NCI-H446 (cell line): ENCODE measurements at regions not wholly inside any gene's neighbourhood (a gene's known extent, or its start where the extent isn't known, plus 50 kb on each side); places are given as distances from the start of the nearest gene placed in this dataset.
"Not testable (repeated sequence)": the region's sequence is repeated elsewhere in the genome, so short reads cannot be mapped to it uniquely, and the experiment has no call there.

Source experiments
- DNase-seq, 2 experiments: peaks; one replicate each; lab custom pipeline; 2025; lab: John Stamatoyannopoulos, UW

DNA sequence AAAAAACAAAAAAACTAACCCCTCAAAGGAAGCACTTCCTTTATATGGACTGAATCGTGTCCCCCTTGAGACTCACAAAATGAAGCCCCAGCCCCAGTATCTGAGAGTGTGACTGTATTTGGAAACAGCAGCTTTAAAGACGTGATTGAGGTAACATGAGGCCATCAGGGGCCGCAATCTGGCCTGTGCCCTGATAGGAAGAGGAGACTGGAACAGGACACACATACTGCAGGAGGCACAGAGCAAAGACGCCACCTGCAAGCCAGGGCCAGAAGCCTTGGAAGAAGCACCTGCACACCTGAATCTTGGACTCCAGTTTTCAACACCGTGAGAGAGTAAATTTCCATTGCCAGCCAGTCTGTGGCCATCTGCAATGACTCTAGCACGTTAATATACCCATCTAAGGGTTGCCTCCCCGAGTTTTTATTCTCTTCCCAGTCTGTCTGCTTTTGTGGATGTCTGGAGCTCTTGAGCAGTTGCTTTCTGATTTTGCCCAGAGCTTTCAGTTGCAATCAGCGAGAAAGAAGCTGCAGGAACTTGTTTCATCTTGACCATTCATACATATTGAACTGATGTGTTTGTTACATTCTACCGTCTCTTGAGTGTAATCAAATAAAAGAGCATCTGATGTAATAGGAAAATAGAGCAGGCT lies 775.8 kb upstream of the TPTE start:
- DNase-seq, result not testable (repeated sequence)

DNA sequence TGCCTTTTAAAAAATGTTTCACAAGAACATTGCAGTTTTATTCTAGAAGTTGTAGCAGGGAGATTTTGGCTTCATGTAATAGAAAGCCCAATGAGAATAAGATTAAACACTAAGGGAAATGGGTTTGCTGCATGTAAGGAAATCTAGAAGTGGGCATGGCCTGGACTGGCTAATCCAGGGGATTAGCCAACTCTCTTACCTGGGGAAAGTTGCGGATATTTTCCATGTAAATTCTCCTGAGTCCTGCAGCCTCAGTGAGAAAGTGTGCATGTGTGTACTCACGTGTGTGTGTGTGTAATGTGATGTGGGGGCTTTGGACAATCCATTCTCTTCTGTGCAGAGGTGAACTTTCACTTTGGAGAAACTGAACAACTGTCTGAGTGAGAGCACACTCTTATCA lies 775.1 kb upstream of the TPTE start:
- not testable (repeated sequence) for DNase-seq

- DNase-seq, result not testable (repeated sequence)
Observed at GRCh38 chr21:9746831-9747606, 774.4 kb upstream of the TPTE start.

DNA sequence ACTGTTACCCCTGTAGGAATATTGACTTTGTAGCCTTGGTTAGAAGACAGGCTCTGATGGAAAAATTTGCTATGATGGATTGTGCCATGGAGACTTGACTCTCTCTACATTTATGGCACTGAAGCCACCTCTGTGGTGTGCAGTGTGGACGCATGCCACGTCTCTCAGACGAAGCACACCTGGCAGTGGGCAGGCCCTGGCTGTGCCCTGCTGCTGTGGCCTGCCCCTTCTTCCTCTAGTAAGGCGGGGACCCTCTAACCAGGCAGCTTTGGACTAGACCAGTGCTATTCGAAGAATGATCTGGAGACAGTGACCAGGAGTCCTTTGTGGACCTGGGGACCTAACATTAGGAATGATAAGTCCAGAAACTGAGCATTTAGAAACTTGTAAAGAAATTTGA lies 773.5 kb upstream of the TPTE start:
- not testable (repeated sequence) for DNase-seq

GRCh38 chr21:9748451-9748850 lies 772.9 kb upstream of the TPTE start:
- DNase-seq, result not testable (repeated sequence)

DNA sequence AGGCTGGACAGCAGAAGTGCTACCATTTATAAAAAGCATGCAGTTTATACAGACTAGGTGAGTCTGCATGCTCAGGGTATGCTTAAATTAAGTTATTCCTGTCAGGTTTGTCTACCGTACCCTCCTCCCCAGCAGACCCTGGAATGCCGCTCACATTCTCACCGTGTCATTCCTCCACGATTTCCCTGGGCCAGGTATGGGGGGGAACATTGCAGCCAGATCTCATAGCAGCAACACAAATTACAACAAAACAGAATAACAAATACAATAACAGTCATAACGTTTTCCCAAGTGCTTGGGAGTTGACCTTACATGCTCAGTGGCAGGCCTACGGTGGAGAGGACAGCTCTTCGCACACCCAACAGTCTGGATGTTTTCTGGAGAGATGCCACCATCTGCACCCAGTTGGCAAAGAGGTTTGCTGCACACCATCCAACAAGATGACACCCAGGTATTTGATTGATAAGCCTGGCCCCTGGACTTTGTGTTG lies 771.6 kb upstream of the TPTE start:
- not testable (repeated sequence) for DNase-seq

GRCh38 chr21:9750341-9751086 lies 770.9 kb upstream of the TPTE start:
- no peak for DNase-seq

DNA sequence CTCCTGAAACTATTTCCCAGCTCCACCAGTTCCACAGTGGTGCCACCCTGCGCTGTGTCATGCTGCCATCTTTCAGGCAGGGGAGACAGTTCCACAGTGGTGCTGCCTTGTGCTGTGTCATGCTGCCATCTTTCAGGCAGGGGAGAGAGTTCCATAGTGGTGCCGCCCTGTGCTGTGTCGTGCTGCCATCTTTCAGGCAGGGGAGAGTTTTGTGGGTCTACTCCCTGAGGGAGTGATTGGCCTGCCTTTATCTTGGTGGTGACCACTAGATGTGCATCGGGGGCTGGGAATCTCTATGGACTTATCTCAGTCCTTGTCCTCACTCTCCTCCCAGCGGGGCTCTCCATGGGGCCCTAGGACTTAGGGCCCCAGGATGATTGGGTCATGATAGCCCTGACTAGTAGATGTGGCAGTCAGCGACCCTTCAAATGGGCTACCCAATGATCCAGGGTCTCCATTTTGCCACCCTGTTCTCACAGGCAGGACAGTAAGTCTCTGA lies 770.2 kb upstream of the TPTE start:
- DNase-seq, result not testable (repeated sequence)

DNA sequence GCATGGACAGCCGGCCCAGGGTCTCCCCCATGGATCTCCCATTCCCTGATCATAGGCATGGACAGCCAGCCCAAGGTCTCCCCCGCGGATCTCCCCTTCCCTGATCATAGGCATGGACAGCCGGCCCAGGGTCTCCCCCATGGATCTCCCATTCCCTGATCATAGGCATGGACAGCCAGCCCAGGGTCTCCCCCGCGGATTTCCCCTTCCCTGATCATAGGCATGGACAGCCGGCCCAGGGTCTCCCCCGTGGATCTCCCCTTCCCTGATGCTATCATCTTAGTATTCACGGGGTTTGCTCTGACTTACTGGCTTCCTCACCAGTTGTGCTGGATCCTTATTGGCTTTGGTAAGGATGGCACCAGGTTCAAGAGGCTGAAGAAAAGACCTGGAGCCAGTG lies 769.4 kb upstream of the TPTE start:
- DNase-seq, result not testable (repeated sequence)

DNA sequence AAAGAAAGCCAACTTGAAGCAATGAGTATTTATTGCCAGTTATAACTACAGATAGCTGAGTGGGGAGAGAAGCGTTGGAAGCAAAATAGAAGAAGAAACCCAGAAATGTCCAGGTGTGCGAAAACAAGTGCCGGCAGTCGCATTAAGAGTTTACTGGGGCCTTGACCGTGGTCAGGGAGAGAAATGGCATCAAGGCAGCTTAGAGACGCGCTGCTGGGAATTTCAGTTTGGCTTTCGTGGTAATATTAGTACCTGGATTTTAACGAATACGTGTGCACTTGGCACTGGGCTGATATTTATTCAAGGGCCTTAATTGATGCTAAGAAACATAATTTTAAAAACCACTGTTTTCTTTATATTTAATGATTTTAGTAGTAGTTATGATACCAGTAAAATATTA lies 767.9 kb upstream of the TPTE start:
- not testable (repeated sequence) for DNase-seq

GRCh38 chr21:9753943-9754342 lies 767.4 kb upstream of the TPTE start:
- no peak for DNase-seq

DNA sequence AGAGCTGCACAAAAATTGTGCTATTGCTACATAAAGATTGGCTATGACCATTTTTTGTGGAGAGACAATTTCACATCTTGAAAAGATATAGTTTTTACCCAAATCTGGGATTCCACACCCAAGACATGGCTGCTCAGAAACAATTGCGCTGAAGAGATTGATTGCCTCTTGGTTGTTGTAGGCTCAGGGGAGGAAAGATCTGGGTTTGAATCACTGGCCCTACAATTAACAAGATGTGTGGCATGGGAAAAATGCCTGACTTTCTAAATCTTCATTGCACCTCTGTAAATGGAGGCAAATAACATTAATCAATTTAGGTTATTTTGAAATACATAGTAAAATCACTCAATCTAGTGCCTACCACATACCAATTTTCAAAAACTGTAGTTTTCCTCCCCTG lies 766.9 kb upstream of the TPTE start:
- not testable (repeated sequence) for DNase-seq

DNA sequence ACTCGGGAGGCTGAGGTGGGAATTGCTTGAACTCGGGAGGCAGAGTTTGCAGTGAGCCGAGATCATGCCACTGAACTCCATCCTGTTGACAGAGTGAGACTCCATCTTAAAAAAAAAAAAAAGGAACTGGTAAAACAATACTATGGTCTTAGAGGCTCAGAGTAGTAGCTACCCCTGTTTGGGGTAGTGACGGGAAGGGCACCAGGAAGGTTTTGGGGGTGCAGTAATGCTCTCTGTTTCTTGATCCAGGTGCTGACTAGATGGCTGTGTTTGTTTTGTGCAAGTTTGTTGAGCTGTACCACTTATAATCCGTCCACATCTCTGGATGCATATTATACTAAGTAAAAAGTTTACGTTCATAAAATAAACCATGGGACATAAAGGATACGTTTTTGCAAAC lies 765.8 kb upstream of the TPTE start:
- no peak for DNase-seq

- DNase-seq, result no peak
Observed at GRCh38 chr21:9756677-9757076, 764.7 kb upstream of the TPTE start.

DNA sequence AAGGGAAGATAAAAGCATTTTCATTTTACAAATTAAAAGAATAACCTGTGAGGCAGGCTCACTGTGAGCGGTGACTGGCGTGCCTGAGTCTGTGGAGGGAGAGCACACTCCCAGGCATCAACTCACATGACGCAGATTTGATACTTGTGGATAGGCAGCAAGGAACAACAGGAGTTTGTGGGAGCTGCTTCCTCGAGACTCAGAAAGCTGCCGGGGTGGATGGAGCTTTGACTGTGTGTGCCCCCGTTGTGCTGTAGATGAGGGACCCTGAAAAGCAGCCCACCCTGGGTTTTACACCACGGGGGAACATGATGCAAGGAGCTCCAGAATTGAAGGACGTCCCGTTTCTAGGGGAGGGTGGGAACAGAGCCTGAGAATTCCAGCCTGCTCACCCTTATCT lies 764.3 kb upstream of the TPTE start:
- DNase-seq, result not testable (repeated sequence)

DNA sequence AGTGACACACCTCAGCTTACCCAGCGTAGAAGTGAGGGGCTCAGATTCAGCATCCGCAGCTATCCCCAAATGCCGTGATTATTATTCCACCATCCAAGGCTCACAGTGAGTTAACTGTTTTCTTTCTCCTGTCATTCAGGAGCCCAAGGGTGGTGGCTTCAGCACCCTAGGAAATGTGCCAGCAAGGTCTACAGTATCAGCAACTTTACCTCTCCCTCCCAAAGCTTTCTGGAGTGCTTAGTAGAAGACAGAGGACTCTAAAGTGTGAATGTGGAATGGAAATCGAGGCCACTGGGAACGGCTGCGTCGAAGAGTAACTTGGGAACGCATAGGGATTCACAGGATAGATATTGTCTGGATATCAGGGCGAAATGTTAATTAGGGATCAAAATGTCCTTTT lies 763.8 kb upstream of the TPTE start:
- not testable (repeated sequence) for DNase-seq

DNA sequence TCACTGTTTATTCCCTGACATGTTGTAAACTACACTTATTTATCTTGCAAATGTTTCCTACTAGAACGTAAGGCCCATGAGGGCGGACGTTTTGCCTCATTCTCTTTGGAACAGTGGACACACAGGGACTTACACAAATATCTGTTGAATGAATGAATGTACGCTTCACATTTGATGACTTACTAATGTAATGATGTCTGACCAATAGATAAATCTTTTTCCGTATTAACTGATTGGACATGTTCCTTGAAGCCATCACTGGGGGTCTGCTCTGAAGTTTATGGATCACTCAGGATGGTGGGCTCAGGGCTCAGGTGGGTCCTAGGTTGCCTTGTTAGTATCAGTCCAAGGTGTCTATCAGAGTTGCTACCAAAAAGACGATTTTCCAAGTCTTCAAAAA lies 763.2 kb upstream of the TPTE start:
- DNase-seq, result no peak

DNA sequence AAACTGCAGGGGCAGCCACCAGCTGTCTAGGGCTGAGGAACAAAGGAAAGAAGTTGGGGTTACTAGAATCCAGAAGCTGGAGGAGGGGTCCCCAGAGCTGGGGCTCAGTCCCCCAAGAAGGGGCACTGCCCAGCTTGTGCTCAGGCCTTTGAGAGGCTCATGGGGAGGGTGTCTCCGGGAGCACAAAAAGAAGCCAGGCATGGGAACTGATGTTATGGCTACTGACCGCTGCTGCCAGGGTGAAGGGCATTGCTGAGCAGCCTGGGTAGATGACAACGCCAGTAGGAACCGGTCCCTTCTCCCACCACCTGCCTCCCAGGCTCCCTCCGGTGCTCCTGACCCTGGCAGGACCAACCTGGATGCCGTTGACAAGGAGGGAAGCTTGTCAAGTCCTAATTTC lies 762.5 kb upstream of the TPTE start:
- no peak for DNase-seq

GRCh38 chr21:9759972-9760371 lies 761.4 kb upstream of the TPTE start:
- DNase-seq, result no peak

DNA sequence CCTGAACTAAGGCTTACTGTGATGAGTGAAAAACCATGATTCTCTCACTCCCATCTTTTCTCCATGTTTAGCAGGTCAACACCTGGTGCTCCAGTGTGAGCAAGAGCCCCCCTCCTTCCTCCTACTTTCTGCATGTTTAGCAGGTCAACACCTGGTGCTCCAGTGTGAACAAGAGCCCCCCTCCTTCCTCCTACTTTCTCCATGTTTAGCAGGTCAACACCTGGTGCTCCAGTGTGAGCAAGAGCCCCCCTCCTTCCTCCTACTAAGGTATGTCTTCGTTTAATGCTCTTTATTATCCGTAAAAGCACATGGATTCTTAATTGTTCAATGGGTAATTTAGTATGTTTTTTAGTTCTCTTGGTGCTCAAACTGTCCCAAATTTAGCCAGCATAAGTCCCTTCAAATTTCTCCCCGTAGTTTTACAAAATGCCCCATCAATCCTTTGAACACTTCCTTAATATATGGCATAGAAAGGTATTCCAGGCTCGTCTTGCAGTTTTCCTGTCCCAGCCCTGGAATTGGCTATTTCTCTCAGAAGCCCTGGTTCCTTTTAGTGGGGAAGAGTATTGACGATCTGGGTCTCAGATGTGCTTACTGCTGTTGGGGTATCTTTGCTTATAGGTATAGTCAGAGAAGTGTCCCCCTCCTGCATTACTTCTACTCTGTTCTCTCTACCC lies 760.8 kb upstream of the TPTE start:
- DNase-seq, result no peak

DNA sequence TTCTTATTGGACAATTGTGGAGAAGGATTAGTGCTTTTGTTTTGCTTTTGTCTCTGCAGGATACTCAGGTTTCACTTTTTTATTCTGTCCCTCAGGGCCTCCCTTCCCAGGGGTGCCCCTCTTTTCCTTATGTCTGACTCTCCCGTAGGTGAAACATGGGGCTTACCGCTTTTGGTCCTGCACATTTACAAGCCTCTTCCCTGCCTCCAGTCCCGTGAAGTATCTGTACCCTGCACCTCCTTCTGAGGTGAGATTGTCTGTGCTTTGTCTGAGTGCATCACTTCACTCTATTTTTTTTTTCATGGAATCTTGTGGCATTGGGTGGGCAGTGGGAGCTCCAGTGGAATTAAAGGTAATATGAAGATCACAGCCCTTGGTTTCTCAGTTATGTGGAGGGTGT lies 758.1 kb upstream of the TPTE start:
- no peak for DNase-seq

GRCh38 chr21:9763807-9764206 lies 757.6 kb upstream of the TPTE start:
- no peak for DNase-seq
